ENCODE measurements at regions not wholly inside any gene's neighbourhood (a gene's known extent, or its start where the extent isn't known, plus 50 kb on each side); places are given as distances from the start of the nearest gene placed in this dataset.

GRCh38 chr4:127181001-127181400 lies 451.8 kb upstream of the INTU start:
- no peak for TF ChIP-seq POLR2A (IDR thresholded peaks at IDR 0.05)
- TF ChIP-seq, protein P1, sequence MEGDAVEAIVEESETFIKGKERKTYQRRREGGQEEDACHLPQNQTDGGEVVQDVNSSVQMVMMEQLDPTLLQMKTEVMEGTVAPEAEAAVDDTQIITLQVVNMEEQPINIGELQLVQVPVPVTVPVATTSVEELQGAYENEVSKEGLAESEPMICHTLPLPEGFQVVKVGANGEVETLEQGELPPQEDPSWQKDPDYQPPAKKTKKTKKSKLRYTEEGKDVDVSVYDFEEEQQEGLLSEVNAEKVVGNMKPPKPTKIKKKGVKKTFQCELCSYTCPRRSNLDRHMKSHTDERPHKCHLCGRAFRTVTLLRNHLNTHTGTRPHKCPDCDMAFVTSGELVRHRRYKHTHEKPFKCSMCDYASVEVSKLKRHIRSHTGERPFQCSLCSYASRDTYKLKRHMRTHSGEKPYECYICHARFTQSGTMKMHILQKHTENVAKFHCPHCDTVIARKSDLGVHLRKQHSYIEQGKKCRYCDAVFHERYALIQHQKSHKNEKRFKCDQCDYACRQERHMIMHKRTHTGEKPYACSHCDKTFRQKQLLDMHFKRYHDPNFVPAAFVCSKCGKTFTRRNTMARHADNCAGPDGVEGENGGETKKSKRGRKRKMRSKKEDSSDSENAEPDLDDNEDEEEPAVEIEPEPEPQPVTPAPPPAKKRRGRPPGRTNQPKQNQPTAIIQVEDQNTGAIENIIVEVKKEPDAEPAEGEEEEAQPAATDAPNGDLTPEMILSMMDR (IDR thresholded peaks at IDR 0.05): no peak

Measured in suprapubic skin (tissue), 3 donors.